Thoracic aorta (tissue), 2 donors: ENCODE measurements at regions not wholly inside any gene's neighbourhood (a gene's known extent, or its start where the extent isn't known, plus 50 kb on each side); places are given as distances from the start of the nearest gene placed in this dataset.

ENCODE experiments used
- ATAC-seq: fragments of 150-250 bp; one replicate; pipeline ENCODE4 v1.8.0; 2017; ENCODE audit warnings: low read depth; ENCODE audit not compliant: insufficient number of reproducible peaks, low FRiP score
- DNase-seq: peaks from one replicate; pipeline ENCODE4 v3.0.0-alpha.2; 2020; ENCODE audit warnings: low spot score
- H3K27ac ChIP-seq, 2 donors: fragments of 200-600 bp; sonication (generic); 1 replicate in 1 of 2; 2 replicates in 1 of 2; pipeline ENCODE4 v1.5.1; 2016; ENCODE audit warnings: mild to moderate bottlenecking in 2 of 2, moderate library complexity in 2 of 2
- H3K27me3 ChIP-seq: fragments of 200-600 bp; sonication (generic); replicated peaks from 2 replicates; pipeline ENCODE4 v1.6.0; 2016; ENCODE audit warnings: mild to moderate bottlenecking; ENCODE audit not compliant: insufficient read depth
- H3K36me3 ChIP-seq: fragments of 200-600 bp; sonication (generic); one replicate; pipeline ENCODE4 v1.5.1; 2016
- H3K4me1 ChIP-seq, 2 donors: fragments of 200-600 bp; sonication (generic); 1 replicate in 1 of 2; 2 replicates in 1 of 2; pipeline versions ENCODE4 v1.5.1 to v1.6.0; 2016; ENCODE audit warnings: low read depth in 2 of 2, mild to moderate bottlenecking in 1 of 2; ENCODE audit not compliant: control insufficient read depth in 1 of 2
- H3K4me3 ChIP-seq: fragments of 200-600 bp; sonication (generic); 2 replicates; pipeline ENCODE4 v1.5.1; 2016; ENCODE audit warnings: mild to moderate bottlenecking
- H3K9me3 ChIP-seq: fragments of 200-600 bp; sonication (generic); 2 replicates; pipeline ENCODE4 v1.5.1; 2016
- CTCF ChIP-seq: fragments of 200-600 bp; sonication (generic); IDR thresholded peaks from one replicate; pipeline ENCODE4 v1.5.1; 2019; ENCODE audit warnings: antibody characterized with exemption

- Histone ChIP-seq H3K4me3 (no peak overlapping the region), H3K36me3 (no peaks in the 10 kb centered on the region), H3K9me3 (no peaks in the 10 kb centered on the region), H3K4me1 (no peaks in the 10 kb centered on the region), H3K27me3 (no peaks in the 10 kb centered on the region), H3K27ac (no peak overlapping the region)
- TF ChIP-seq CTCF: no peak
- ATAC-seq: no peak
- DNase-seq: no peak
Observed at GRCh38 chr3:24972491-24972890, 455.6 kb upstream of the RARB start.

- no peak for DNase-seq
- no peaks in the 10 kb centered on the region for H3K9me3 ChIP-seq
- H3K36me3 ChIP-seq: no peaks in the 10 kb centered on the region
- peaks cover 3 to 6% of the 10 kb centered on the region in 2 donors for H3K4me1 ChIP-seq
- TF ChIP-seq CTCF: no peak
- ATAC-seq: no peak
- H3K27ac ChIP-seq: no peak overlapping the region
- H3K27me3 ChIP-seq: no peaks in the 10 kb centered on the region
- H3K4me3 ChIP-seq: no peak overlapping the region
Observed at GRCh38 chr3:24981309-24981708, 446.8 kb upstream of the RARB start.

GRCh38 chr3:24981924-24982323 is 446.1 kb upstream of the RARB start:
- Histone ChIP-seq H3K27ac (no peak overlapping the region), H3K9me3 (no peaks in the 10 kb centered on the region), H3K36me3 (no peaks in the 10 kb centered on the region), H3K27me3 (no peaks in the 10 kb centered on the region), H3K4me3 (no peak overlapping the region), H3K4me1 (peaks cover 3 to 6% of the 10 kb centered on the region in 2 donors)
- TF ChIP-seq CTCF: no peak
- ATAC-seq: no peak
- no peak for DNase-seq

GRCh38 chr3:24985668-24986067 is 442.4 kb upstream of the RARB start:
- no peaks in the 10 kb centered on the region for H3K9me3 ChIP-seq
- DNase-seq (no peak), ATAC-seq (no peak)
- no peak overlapping the region for H3K4me3 ChIP-seq
- no peaks in the 10 kb centered on the region for H3K36me3 ChIP-seq
- H3K4me1 ChIP-seq: peaks cover 3 to 6% of the 10 kb centered on the region in 2 donors
- no peak for TF ChIP-seq CTCF
- H3K27ac ChIP-seq: no peak overlapping the region
- no peaks in the 10 kb centered on the region for H3K27me3 ChIP-seq

- Histone ChIP-seq H3K4me3 (no peak overlapping the region), H3K4me1 (peaks cover 3 to 6% of the 10 kb centered on the region in 2 donors), H3K36me3 (no peaks in the 10 kb centered on the region), H3K9me3 (no peaks in the 10 kb centered on the region), H3K27ac (no peak overlapping the region), H3K27me3 (no peaks in the 10 kb centered on the region)
- no peak for TF ChIP-seq CTCF
- DNase-seq (no peak), ATAC-seq (no peak)
Observed at GRCh38 chr3:24986612-24987011, 441.5 kb upstream of the RARB start.
